ENCODE measurements at regions not wholly inside any gene's neighbourhood (a gene's known extent, or its start where the extent isn't known, plus 50 kb on each side); places are given as distances from the start of the nearest gene placed in this dataset.

DNA sequence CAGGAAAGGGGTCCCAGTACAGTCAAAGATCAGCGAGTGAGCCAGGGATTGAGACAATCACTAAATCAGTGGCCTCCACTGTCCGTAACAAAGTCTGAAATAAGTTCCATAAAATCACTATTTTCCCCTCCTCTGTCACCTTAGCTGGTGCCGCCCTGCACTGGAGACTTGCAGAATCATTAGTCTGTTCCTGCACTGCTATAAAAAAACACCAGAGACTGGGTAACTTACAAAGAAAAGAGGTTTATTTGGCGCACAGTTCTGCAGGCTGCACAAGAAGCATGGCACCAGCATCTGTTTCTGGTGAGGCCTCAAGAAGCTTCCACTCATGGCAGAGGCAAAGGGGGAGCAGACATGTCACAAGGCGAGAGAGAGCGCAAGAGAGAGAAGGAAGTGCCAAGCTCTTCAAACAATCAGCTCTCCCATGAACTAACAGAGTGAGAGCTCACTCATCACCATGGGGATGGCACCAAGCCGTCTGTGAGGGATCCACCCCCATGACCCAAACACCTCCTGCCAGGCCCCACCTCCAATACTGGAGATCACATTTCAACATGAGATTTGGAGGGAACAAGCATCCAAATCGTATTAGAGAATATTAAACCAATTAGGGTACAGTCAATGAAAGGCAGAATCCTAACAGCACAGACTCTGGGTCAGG, 129.8 kb upstream of the TIAM1 start:
- TF ChIP-seq, protein P1, sequence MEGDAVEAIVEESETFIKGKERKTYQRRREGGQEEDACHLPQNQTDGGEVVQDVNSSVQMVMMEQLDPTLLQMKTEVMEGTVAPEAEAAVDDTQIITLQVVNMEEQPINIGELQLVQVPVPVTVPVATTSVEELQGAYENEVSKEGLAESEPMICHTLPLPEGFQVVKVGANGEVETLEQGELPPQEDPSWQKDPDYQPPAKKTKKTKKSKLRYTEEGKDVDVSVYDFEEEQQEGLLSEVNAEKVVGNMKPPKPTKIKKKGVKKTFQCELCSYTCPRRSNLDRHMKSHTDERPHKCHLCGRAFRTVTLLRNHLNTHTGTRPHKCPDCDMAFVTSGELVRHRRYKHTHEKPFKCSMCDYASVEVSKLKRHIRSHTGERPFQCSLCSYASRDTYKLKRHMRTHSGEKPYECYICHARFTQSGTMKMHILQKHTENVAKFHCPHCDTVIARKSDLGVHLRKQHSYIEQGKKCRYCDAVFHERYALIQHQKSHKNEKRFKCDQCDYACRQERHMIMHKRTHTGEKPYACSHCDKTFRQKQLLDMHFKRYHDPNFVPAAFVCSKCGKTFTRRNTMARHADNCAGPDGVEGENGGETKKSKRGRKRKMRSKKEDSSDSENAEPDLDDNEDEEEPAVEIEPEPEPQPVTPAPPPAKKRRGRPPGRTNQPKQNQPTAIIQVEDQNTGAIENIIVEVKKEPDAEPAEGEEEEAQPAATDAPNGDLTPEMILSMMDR (IDR thresholded peaks at IDR 0.05; ENCODE audit: control insufficient read depth, extremely low read depth, insufficient read depth), result no peak
- no peak for DNase-seq (ENCODE audit: low read depth)
- no peak overlapping the region for H3K4me3 ChIP-seq (ENCODE audit: low read depth, low read length)

DNA sequence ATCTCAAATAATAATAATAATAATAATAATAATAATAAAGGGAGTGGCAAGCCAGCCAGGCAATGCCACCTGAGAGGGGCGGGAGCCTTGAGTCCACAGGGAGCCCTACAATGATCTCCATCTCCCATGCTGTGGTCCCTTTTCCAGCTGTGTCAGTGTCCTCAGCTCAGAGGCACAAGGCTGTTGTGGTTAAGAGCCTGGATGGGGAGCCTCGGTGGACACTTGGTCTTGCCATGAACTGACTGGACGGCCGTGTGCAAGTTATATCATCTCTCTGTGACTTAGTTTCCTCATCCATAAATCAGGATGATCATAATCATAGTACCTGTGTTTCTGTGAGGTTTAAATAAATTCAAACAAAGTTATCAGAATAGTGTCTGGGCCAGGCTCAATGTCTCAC, 127.8 kb upstream of the TIAM1 start:
- DNase-seq (ENCODE audit: low read depth), result no peak
- TF ChIP-seq, protein P1 (IDR thresholded peaks at IDR 0.05; ENCODE audit: control insufficient read depth, extremely low read depth, insufficient read depth), result no peak
- no peak overlapping the region for H3K4me3 ChIP-seq (ENCODE audit: low read depth, low read length)

DNA sequence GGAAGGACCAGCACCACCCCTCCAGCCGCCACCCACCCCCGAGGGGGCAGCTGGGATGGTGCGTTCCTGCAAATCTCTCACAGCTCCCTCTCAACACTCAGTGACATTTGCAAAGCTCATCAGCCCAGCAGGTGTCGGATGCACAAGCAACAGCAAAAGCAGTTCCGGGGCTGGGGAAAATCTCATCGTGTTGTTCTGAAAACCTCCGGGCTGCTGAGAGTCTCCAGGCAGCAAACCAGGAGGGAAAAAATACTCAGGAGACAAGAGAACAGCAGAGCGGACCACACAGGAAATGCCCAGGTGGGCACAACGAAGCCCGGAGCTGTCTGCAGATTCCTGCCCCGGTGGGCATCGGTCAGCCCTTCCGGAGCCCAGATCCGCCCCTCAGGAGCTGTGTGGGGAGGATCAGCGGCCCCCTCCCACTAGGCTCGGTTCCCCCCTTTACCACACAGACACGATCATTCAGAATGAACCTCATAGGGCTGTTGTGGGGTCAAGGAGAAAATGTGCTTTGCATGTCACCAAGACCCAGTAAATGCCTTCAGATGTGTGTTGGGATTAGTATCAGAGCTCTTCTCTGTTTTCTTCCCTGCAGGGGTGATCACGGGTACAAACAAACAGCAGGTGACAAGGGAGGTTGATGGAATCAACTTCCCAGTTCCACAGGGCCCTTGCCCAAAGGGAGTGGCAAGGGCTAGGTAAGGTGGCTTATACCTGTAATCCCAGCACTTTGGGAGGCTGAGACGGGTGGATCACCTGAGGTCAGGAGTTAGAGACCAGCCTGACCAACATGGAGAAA, 127.0 kb upstream of the TIAM1 start:
- TF ChIP-seq, protein P1 (IDR thresholded peaks at IDR 0.05; ENCODE audit: control insufficient read depth, extremely low read depth, insufficient read depth), result no peak
- no peak for DNase-seq (ENCODE audit: low read depth)

DNA sequence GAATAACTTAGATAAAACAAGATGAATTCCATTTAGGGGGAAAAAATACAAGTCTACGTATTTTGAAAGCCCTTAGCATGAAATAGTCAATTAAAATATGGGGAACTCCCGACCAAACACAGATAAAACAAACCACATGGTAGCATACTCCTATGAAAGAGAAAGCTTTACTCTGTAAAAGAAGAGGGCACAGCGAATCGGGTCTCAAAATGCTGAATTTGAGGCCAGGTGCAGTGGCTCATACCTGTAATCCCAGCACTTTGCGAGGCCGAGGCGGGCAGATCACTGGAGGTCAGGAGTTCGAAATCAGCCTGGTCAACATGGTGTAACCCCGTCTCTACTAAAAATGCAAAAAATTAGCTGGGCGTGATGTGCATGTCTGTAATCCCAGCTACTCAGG, 116.9 kb upstream of the TIAM1 start:
- DNase-seq (ENCODE audit: low read depth), result no peak
- TF ChIP-seq, protein P1 (IDR thresholded peaks at IDR 0.05; ENCODE audit: control insufficient read depth, extremely low read depth, insufficient read depth), result no peak
- no peak overlapping the region for H3K4me3 ChIP-seq (ENCODE audit: low read depth, low read length)

More for the DNA sequence above, 127.0 kb upstream of the TIAM1 start:
- no peak overlapping the region for H3K4me3 ChIP-seq (ENCODE audit: low read depth, low read length)

GRCh38 chr21:31459457-31459856, 115.4 kb upstream of the TIAM1 start:
- no peak overlapping the region for H3K4me3 ChIP-seq (ENCODE audit: low read depth, low read length)
- DNase-seq (ENCODE audit: low read depth), result no peak
- TF ChIP-seq, protein P1 (IDR thresholded peaks at IDR 0.05; ENCODE audit: control insufficient read depth, extremely low read depth, insufficient read depth), result no peak

DNA sequence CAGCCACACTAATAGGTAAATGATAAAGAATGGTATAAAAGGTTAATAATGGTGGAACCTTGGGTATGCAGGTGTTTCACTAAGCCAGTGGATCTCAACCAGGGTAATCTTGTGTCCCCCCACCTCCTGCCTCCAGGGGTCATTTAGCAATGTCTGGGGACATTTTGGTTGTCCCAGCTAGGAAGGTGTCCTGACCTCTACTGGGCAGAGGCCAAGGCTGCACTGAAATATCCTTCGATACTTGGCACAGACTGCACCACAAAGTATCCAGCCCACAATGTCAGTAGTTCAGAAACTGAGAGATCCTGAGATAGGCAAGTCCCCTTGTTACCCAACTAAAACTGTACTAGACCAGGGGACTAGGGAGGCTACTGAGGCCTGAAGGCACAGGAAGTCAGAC, 113.6 kb upstream of the TIAM1 start:
- no peak for DNase-seq (ENCODE audit: low read depth)
- TF ChIP-seq, protein P1 (IDR thresholded peaks at IDR 0.05; ENCODE audit: control insufficient read depth, extremely low read depth, insufficient read depth), result 0 out of 2 replicates have a peak, but pooled peaks have one; percentile 7

More for the DNA sequence above, 113.6 kb upstream of the TIAM1 start:
- H3K4me3 ChIP-seq (ENCODE audit: low read depth, low read length), result no peak overlapping the region

All from LNCaP clone FGC (cell line).